K562 (cell line): ENCODE measurements at regions not wholly inside any gene's neighbourhood (a gene's known extent, or its start where the extent isn't known, plus 50 kb on each side); places are given as distances from the start of the nearest gene placed in this dataset.

Experiments used
- ATAC-seq: fragments of 200-7000 bp; cut with Tn5 transposase; 3 replicates; pipeline ENCODE4 v1.9.1; 2020; ENCODE audit warnings: moderate library complexity
- BruUV-seq: library from RNA; stranded (reverse); fragments of 400-500 nt; replicated peaks from 2 replicates; lab custom pipeline; 2021; lab: Mats Ljungman, UMichigan
- CTCF ChIA-PET: fragments of 300-600 bp; formaldehyde crosslinking; extraction: SDS; loops from one replicate; lab custom pipeline; 2021; ENCODE audit warnings: low intra/inter-chr PET ratio; lab: Yijun Ruan, JAX
- POLR2A ChIA-PET: fragments of 300-600, 350-650 bp; sonication (Branson Sonifier 250); formaldehyde crosslinking; extraction: SDS; loops from one replicate; lab custom pipeline; 2021; ENCODE audit warnings: antibody characterized with exemption, inconsistent platforms; lab: Yijun Ruan, JAX
- DNase-seq, 4 experiments: peaks; one replicate each; pipeline versions ENCODE4 v3.0.0 to v3.0.0-alpha.2; 2011 to 2018; ENCODE audit warnings: low spot score in 3 of 4, mixed read lengths in 3 of 4; ENCODE audit errors: extremely low read depth in 1 of 4
- FAIRE-seq: peaks from 2 replicates; lab custom pipeline; 2011; peaks lifted over from hg19 to GRCh38; lab: Jason Lieb, UNC
- H2AFZ ChIP-seq: 2 replicates; pipeline ENCODE4 v1.6.0; 2011; ENCODE audit warnings: low read depth, low read length, control low read depth, inconsistent platforms
- H3K27ac ChIP-seq: fragments of 200-600 bp; 3 replicates; pipeline ENCODE4 v1.8.0; 2011; ENCODE audit warnings: low read depth, mild to moderate bottlenecking, control low read depth, inconsistent platforms, low read length, moderate library complexity, mixed read lengths; ENCODE audit errors: extremely low read depth
- H3K27me3 ChIP-seq, 2 experiments: fragments of 300-600 bp in 1 of 2; 2 replicates in 1 of 2; 3 replicates in 1 of 2; pipeline versions ENCODE4 v1.6.0 to v1.8.0; 2011; ENCODE audit warnings: inconsistent platforms in 2 of 2, low read length in 2 of 2, mild to moderate bottlenecking in 1 of 2, mixed read lengths in 1 of 2, moderate library complexity in 1 of 2; ENCODE audit not compliant: control insufficient read depth in 2 of 2, insufficient read depth in 2 of 2
- H3K36me3 ChIP-seq: fragments of 300-600 bp; 3 replicates; pipeline ENCODE4 v1.8.0; 2011; ENCODE audit warnings: mild to moderate bottlenecking, low read length, inconsistent platforms; ENCODE audit not compliant: control insufficient read depth, insufficient read depth
- H3K4me1 ChIP-seq, 2 experiments: fragments of 200-600 bp in 1 of 2; replicated peaks in 1 of 2; 2 replicates in 1 of 2; 3 replicates in 1 of 2; pipeline versions ENCODE4 v1.5.1 to v1.8.0; 2011; ENCODE audit warnings: inconsistent platforms in 2 of 2, low read length in 2 of 2, mild to moderate bottlenecking in 1 of 2, mixed read lengths in 1 of 2, moderate library complexity in 1 of 2; ENCODE audit not compliant: control insufficient read depth in 2 of 2, insufficient read depth in 2 of 2
- H3K4me2 ChIP-seq: 2 replicates; pipeline ENCODE4 v1.6.1; 2011; ENCODE audit warnings: low read length, control low read depth, inconsistent platforms, mixed read lengths; ENCODE audit not compliant: insufficient read depth
- H3K4me3 ChIP-seq: fragments of 200-600 bp; sonication (generic), shearing (Covaris generic); 2 replicates; pipeline ENCODE4 v1.5.1; 2016; ENCODE audit warnings: control low read depth, inconsistent platforms
- H3K79me2 ChIP-seq: fragments of 200-600 bp; 3 replicates; pipeline ENCODE4 v1.8.0; 2011; ENCODE audit warnings: low read length, inconsistent platforms; ENCODE audit not compliant: control insufficient read depth, insufficient read depth
- H3K9ac ChIP-seq, 2 experiments: 2 replicates each; pipeline versions ENCODE4 v1.6.0 to v1.6.1; 2011; ENCODE audit warnings: low read depth in 2 of 2, low read length in 2 of 2, control low read depth in 1 of 2, inconsistent platforms in 1 of 2, mild to moderate bottlenecking in 1 of 2, mixed read lengths in 1 of 2; ENCODE audit not compliant: insufficient read depth in 1 of 2
- H3K9me1 ChIP-seq: one replicate; pipeline ENCODE4 v1.6.0; 2011; ENCODE audit warnings: inconsistent platforms, mild to moderate bottlenecking, low read length, moderate library complexity; ENCODE audit not compliant: control insufficient read depth, insufficient read depth
- H3K9me3 ChIP-seq: replicated peaks from 2 replicates; pipeline ENCODE4 v1.5.1; 2011; ENCODE audit warnings: low read depth, low read length, inconsistent platforms; ENCODE audit not compliant: control insufficient read depth, insufficient read depth
- H4K20me1 ChIP-seq: replicated peaks from 2 replicates; pipeline ENCODE4 v1.6.1; 2011; ENCODE audit warnings: low read length, inconsistent platforms, mixed read lengths; ENCODE audit not compliant: control insufficient read depth, insufficient read depth
- FOXK2 ChIP-seq, 2 experiments: fragments of 450-650 bp; IDR thresholded peaks in 1 of 2; conservative IDR thresholded peaks in 1 of 2; 2 replicates each; pipeline ENCODE4 v1.6.1; 2016; ENCODE audit warnings: low read depth in 2 of 2, mild to moderate bottlenecking in 1 of 2
- RFX5 ChIP-seq: IDR thresholded peaks from 2 replicates; pipeline ENCODE4 v1.6.1; 2011; ENCODE audit warnings: low read depth, mild to moderate bottlenecking, improper control_type of control experiment, low read length
- SNRNP70 ChIP-seq: fragments of 200-400 bp; formaldehyde crosslinking; optimal IDR thresholded peaks from 2 replicates; pipeline ENCODE3; 2017; ENCODE audit warnings: low read depth, low read length
- SRSF9 ChIP-seq: fragments of 200-400 bp; formaldehyde crosslinking; IDR thresholded peaks from 2 replicates; pipeline ENCODE4 v1.6.1; 2017; ENCODE audit warnings: low read depth, low read length, borderline replicate concordance
- ZNF212 ChIP-seq: fragments of 450-650 bp; formaldehyde crosslinking; IDR thresholded peaks from 2 replicates; pipeline ENCODE4 v1.4.0; 2020; ENCODE audit warnings: mild to moderate bottlenecking
- ZNF263 ChIP-seq: sonication (generic); formaldehyde crosslinking; IDR thresholded peaks from 2 replicates; pipeline ENCODE4 v1.8.0; 2022; ENCODE audit warnings: mild to moderate bottlenecking, missing genetic modification reagents, borderline replicate concordance
- WGBS: fragments of 100-300 bp; shearing (Covaris generic); methylation state at CpG from one replicate; pipeline ENCODE4 v1.1.6; 2016; ENCODE audit warnings: low coverage, mixed read lengths; ENCODE audit not compliant: insufficient coverage; ENCODE audit errors: missing lambda C conversion rate; 5-methylcytosine and 5-hydroxymethylcytosine counted together
- in situ Hi-C: fragments of 300-500 bp; cut with MboI; formaldehyde crosslinking; loops from 4 replicates; pipeline ENCODE4 v1.15.0; 2018; ENCODE audit warnings: inconsistent platforms, mixed read lengths
- intact Hi-C: fragments of 100-400 bp; cut with micrococcal nuclease; formaldehyde crosslinking; loops from 2 replicates; pipeline ENCODE4 v1.14.2; 2022
- TF ChIP-seq, protein P1 (sequence below): fragments of 250-450 bp; sonication (Bioruptor Pico); IDR thresholded peaks from 2 replicates; pipeline ENCODE4 v1.4.0; 2020
- TF ChIP-seq, protein P2 (sequence below): IDR thresholded peaks from 2 replicates; pipeline ENCODE4 v1.6.1; 2014; ENCODE audit warnings: antibody characterized with exemption

DNA sequence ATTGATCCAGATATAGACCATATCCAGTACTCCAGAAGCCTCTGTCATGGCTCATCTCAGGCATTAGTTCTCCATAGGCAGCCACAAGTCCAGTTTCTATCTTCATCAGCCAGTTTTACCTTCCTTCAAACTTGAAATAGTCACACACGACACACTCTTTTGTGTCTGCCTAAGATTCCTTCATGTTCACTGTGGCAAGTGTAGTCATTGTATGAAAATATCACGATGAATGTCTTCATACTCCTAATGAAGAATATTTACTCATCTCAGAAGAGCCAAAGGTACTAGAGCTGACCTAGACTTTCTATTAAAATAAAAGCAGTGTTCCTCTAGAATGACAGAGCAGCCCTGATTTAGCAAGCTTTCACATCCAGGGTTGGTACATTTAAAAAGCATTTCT is 230.7 kb downstream of the SNX13 start (continued):
- TF ChIP-seq, protein P1, sequence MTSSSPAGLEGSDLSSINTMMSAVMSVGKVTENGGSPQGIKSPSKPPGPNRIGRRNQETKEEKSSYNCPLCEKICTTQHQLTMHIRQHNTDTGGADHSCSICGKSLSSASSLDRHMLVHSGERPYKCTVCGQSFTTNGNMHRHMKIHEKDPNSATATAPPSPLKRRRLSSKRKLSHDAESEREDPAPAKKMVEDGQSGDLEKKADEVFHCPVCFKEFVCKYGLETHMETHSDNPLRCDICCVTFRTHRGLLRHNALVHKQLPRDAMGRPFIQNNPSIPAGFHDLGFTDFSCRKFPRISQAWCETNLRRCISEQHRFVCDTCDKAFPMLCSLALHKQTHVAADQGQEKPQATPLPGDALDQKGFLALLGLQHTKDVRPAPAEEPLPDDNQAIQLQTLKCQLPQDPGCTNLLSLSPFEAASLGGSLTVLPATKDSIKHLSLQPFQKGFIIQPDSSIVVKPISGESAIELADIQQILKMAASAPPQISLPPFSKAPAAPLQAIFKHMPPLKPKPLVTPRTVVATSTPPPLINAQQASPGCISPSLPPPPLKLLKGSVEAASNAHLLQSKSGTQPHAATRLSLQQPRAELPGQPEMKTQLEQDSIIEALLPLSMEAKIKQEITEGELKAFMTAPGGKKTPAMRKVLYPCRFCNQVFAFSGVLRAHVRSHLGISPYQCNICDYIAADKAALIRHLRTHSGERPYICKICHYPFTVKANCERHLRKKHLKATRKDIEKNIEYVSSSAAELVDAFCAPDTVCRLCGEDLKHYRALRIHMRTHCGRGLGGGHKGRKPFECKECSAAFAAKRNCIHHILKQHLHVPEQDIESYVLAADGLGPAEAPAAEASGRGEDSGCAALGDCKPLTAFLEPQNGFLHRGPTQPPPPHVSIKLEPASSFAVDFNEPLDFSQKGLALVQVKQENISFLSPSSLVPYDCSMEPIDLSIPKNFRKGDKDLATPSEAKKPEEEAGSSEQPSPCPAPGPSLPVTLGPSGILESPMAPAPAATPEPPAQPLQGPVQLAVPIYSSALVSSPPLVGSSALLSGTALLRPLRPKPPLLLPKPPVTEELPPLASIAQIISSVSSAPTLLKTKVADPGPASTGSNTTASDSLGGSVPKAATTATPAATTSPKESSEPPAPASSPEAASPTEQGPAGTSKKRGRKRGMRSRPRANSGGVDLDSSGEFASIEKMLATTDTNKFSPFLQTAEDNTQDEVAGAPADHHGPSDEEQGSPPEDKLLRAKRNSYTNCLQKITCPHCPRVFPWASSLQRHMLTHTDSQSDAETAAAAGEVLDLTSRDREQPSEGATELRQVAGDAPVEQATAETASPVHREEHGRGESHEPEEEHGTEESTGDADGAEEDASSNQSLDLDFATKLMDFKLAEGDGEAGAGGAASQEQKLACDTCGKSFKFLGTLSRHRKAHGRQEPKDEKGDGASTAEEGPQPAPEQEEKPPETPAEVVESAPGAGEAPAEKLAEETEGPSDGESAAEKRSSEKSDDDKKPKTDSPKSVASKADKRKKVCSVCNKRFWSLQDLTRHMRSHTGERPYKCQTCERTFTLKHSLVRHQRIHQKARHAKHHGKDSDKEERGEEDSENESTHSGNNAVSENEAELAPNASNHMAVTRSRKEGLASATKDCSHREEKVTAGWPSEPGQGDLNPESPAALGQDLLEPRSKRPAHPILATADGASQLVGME: no peak

DNA sequence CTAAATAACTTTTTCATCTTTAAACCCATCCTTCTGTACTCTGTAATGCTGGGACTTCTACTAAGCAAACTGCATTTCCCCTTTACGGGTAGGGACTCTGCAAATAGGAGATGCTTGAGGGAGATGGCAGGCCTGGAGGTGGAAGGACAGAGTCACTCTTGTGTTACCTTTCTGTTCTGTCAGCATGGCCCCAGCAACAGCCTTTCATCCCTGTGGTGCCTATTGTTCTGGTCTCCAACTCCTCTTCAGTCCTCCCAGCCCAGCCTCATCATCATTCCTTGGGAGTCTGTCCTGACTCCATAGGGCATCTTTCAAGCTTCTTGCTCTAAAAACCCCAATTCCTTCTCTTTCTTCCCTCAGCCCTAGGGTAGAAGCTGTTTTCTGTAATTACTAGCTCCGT is 230.0 kb downstream of the SNX13 start:
- no peaks in the 10 kb centered on the region for H3K36me3 ChIP-seq
- no TSS peak for BruUV-seq
- FAIRE-seq: no peak
- no peaks in the 10 kb centered on the region for H4K20me1 ChIP-seq
- 0% methylated on average over 2 of the region's 2 CpGs for WGBS
- H3K9ac ChIP-seq: no peak overlapping the region
- no peaks in the 10 kb centered on the region for H3K79me2 ChIP-seq
- H3K9me3 ChIP-seq: no peaks in the 10 kb centered on the region
- TF ChIP-seq FOXK2 (conservative IDR thresholded peaks at IDR 0.05 in 1 of 2, IDR thresholded peaks at IDR 0.05 in 1 of 2; ENCODE audit: low read depth in 2 of 2) (no peak), SNRNP70 (no peak), ZNF263 (CRISPR knock-in tag) (no peak), RFX5 (no peak), SRSF9 (no peak), ZNF212 (no peak)
- TF ChIP-seq, protein P2, sequence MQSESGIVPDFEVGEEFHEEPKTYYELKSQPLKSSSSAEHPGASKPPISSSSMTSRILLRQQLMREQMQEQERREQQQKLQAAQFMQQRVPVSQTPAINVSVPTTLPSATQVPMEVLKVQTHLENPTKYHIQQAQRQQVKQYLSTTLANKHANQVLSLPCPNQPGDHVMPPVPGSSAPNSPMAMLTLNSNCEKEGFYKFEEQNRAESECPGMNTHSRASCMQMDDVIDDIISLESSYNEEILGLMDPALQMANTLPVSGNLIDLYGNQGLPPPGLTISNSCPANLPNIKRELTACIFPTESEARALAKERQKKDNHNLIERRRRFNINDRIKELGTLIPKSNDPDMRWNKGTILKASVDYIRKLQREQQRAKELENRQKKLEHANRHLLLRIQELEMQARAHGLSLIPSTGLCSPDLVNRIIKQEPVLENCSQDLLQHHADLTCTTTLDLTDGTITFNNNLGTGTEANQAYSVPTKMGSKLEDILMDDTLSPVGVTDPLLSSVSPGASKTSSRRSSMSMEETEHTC: no peak
- in situ Hi-C loops: no loop called here
- no peak overlapping the region for H3K27ac ChIP-seq
- intact Hi-C loops: no loop called here
- no peak for DNase-seq
- H3K9me1 ChIP-seq: no peaks in the 10 kb centered on the region
- H2AFZ ChIP-seq: no peak overlapping the region
- no peak overlapping the region for H3K4me2 ChIP-seq
- CTCF ChIA-PET: no interaction called here
- POLR2A ChIA-PET: interaction anchor here (0.7 kb wide), 1 partner anchor 10 kb away, joined by 3 read pairs; no protein-coding TSS in a partner anchor
- no peak overlapping the region for H3K4me3 ChIP-seq
- no peak for ATAC-seq
- H3K27me3 ChIP-seq: no peaks in the 10 kb centered on the region
- no peaks in the 10 kb centered on the region for H3K4me1 ChIP-seq
